GM18907 (cell line): ENCODE measurements at regions not wholly inside any gene's neighbourhood (a gene's known extent, or its start where the extent isn't known, plus 50 kb on each side); places are given as distances from the start of the nearest gene placed in this dataset.
"Not testable (repeated sequence)": the region's sequence is repeated elsewhere in the genome, so short reads cannot be mapped to it uniquely, and the experiment has no call there.

ENCODE experiments used
- ATAC-seq: cut with Tn5 transposase; IDR thresholded peaks from one replicate; pipeline ENCODE4 v1.9.1; 2021; ENCODE audit warnings: mild to moderate bottlenecking, moderate library complexity; ENCODE audit not compliant: unreplicated experiment

GRCh38 chr18:35822413-35822812 is 150.1 kb upstream of the RMP24 start:
- ATAC-seq: no peak

GRCh38 chr18:35826477-35826876 is 146.0 kb upstream of the RMP24 start:
- ATAC-seq: no peak

GRCh38 chr18:35827275-35827902 is 145.1 kb upstream of the RMP24 start:
- ATAC-seq: no peak

- ATAC-seq: no peak
Observed at GRCh38 chr18:35827903-35828275, 144.6 kb upstream of the RMP24 start.

- ATAC-seq: no peak
Observed at GRCh38 chr18:35828591-35828990, 143.9 kb upstream of the RMP24 start.

- ATAC-seq: peak; percentile 3
Observed at GRCh38 chr18:35835366-35835765, 137.1 kb upstream of the RMP24 start.

- peak; percentile 91 for ATAC-seq
Observed at GRCh38 chr18:35835833-35836232, 136.6 kb upstream of the RMP24 start.

GRCh38 chr18:35836932-35837331 is 135.5 kb upstream of the RMP24 start:
- no peak for ATAC-seq

GRCh38 chr18:35837922-35838496 is 134.5 kb upstream of the RMP24 start:
- ATAC-seq: no peak

GRCh38 chr18:35841283-35841682 is 131.2 kb upstream of the RMP24 start:
- no peak for ATAC-seq

- no peak for ATAC-seq
Observed at GRCh38 chr18:35842536-35842935, 129.9 kb upstream of the RMP24 start.

- not testable (repeated sequence) for ATAC-seq
Observed at GRCh38 chr18:35848321-35848720, 124.2 kb upstream of the RMP24 start.

- not testable (repeated sequence) for ATAC-seq
Observed at GRCh38 chr18:35849241-35849640, 123.2 kb upstream of the RMP24 start.

GRCh38 chr18:35851286-35851970 is 121.1 kb upstream of the RMP24 start:
- no peak for ATAC-seq

GRCh38 chr18:35852786-35853185 is 119.7 kb upstream of the RMP24 start:
- no peak for ATAC-seq

GRCh38 chr18:35854095-35854494 is 118.4 kb upstream of the RMP24 start:
- ATAC-seq: no peak

GRCh38 chr18:35856178-35856577 is 116.3 kb upstream of the RMP24 start:
- no peak for ATAC-seq

- ATAC-seq: not testable (repeated sequence)
Observed at GRCh38 chr18:35856721-35857120, 115.8 kb upstream of the RMP24 start.

GRCh38 chr18:35857581-35857980 is 114.9 kb upstream of the RMP24 start:
- ATAC-seq: not testable (repeated sequence)

- peak; percentile 81 for ATAC-seq
Observed at GRCh38 chr18:35861367-35862118, 110.9 kb upstream of the RMP24 start.

- peak; percentile 32 for ATAC-seq
Observed at GRCh38 chr18:35862119-35862640, 110.3 kb upstream of the RMP24 start.
